D721Med (cell line): ENCODE measurements at regions not wholly inside any gene's neighbourhood (a gene's known extent, or its start where the extent isn't known, plus 50 kb on each side); places are given as distances from the start of the nearest gene placed in this dataset.

ENCODE experiments used
- DNase-seq: peaks from one replicate; pipeline ENCODE4 v3.0.0; 2011; ENCODE audit warnings: low spot score; ENCODE audit not compliant: insufficient read length
- FAIRE-seq: peaks from 2 replicates; lab custom pipeline; 2011; peaks lifted over from hg19 to GRCh38; lab: Jason Lieb, UNC
- CTCF ChIP-seq: IDR thresholded peaks from 2 replicates; pipeline ENCODE4 v1.5.1; 2012; ENCODE audit warnings: mild to moderate bottlenecking, control low read depth; ENCODE audit not compliant: insufficient read depth; ENCODE audit errors: missing control alignments

DNA sequence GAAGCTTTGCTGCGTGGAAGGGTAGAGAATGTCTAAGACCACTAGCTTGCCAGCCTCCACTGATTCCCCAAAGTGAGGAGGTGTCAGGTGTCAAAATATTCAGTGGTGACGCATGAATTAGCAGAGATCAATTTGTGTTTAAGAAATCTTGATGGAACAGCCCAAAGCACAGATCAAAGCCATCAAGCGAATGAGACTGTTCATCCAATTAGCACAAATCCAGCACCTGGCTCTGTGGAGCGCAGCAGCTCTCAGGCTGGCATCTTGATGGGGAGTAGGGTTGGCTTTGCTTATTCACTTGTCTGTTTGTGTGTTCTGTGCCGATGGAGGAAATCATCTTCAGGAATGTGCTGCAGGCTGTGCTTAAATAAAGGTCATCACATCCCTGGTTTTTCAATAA is 456.8 kb upstream of the CCL2 start:
- FAIRE-seq (no peak), DNase-seq (no peak)
- TF ChIP-seq CTCF: no peak

- no peak for TF ChIP-seq CTCF
- FAIRE-seq: no peak
- no peak for DNase-seq
Observed at GRCh38 chr17:33802349-33803198, 452.5 kb upstream of the CCL2 start.

DNA sequence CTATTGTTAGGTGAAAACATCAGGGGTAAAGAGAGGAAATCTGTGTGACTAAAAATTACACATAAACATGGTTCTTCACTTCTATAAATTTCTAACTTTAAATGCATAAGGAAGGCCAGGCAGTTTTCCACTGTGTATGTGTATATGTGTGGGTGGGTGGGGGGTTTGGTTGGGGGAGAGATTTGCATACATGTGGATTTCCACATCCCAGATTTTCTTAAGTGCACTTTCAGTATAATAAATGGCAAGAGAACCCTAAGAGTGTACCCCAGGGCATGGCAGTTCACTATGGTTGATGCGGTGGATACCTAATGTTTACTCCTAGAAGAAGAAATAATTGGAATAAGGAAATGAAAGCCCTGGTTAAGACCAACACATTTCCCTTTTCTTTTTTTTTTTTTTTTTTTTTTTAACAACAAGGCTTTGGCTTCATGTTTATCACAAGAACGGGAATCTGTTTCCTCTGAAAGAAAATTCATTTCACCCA is 451.8 kb upstream of the CCL2 start:
- no peak for TF ChIP-seq CTCF
- FAIRE-seq (no peak), DNase-seq (no peak)

- FAIRE-seq (no peak), DNase-seq (no peak)
- no peak for TF ChIP-seq CTCF
Observed at GRCh38 chr17:33803686-33804085, 451.4 kb upstream of the CCL2 start.

DNA sequence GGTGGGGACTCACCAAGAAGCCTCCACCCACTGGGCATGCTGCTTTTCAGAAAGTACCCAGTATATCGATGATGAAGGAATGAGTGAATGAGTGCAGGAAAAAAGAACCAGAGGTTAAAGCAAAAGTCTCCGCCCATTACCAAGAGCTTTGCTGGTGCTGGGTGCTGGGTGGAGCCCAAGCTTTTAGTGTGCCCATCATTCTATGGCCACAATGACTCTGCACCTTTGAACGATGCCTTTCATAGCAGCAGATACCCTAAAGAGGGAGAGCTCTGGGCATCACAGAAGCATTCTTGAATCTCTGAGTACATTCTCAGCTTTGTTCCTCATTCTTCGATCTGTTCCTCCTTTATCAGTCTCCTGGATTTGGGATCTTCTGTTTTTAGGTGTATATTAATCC is 450.7 kb upstream of the CCL2 start:
- no peak for FAIRE-seq
- DNase-seq: no peak
- no peak for TF ChIP-seq CTCF

GRCh38 chr17:33806631-33807030 is 448.5 kb upstream of the CCL2 start:
- no peak for FAIRE-seq
- DNase-seq: no peak
- TF ChIP-seq CTCF: no peak

- DNase-seq (no peak), FAIRE-seq (no peak)
- TF ChIP-seq CTCF: no peak
Observed at GRCh38 chr17:33809748-33810147, 445.3 kb upstream of the CCL2 start.
